ENCODE measurements at regions not wholly inside any gene's neighbourhood (a gene's known extent, or its start where the extent isn't known, plus 50 kb on each side); places are given as distances from the start of the nearest gene placed in this dataset.

DNA sequence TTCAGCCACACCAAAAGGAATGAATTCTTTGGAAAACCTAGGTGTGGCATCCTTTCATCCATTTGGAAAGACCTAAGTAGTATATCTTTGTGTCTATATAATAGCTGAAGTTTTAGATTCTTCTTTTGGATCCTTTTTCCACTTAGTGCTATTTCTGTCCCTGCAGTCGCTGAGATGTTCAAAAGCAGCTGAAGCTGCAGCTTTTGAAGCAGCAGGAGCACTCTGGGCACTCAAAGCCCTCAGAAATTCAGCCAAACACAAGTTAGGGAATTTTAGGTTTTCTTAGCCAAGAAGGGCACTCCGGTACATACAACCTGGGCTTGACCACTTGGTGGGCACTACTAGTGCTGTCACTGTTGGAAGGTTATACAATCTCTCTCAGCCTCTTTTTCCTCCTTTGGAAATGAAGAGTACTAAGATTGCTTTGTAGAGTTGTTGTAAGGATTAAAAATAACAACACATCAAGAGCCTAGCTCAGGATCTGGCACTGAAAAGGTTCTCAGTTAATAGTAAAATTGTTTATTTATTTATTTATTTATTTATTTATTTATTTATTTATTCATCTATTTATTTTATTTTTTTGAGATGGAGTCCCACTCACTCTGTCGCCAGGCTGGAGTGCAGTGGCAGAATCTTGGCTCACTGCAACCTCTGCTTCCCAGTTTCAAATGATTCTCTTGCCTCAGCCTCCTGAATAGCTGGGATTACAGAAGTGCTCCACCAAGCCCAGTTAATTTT lies 71.9 kb upstream of the SLC22A16 start:
- DNase-seq (ENCODE audit: low read depth, low spot score) = no peak
- Mint-ChIP-seq H3K4me1 (no peaks in the 10 kb centered on the region), H3K4me3 (no peak overlapping the region), H3K27me3 (ENCODE audit: low read depth) (peaks cover 5% of the 10 kb centered on the region), H3K9me3 (peaks cover 24% of the 10 kb centered on the region), H3K36me3 (ENCODE audit: low read depth) (peaks cover 11% of the 10 kb centered on the region), H3K27ac (ENCODE audit: unreplicated experiment) (no peak overlapping the region)
- TF ChIP-seq, protein P1, sequence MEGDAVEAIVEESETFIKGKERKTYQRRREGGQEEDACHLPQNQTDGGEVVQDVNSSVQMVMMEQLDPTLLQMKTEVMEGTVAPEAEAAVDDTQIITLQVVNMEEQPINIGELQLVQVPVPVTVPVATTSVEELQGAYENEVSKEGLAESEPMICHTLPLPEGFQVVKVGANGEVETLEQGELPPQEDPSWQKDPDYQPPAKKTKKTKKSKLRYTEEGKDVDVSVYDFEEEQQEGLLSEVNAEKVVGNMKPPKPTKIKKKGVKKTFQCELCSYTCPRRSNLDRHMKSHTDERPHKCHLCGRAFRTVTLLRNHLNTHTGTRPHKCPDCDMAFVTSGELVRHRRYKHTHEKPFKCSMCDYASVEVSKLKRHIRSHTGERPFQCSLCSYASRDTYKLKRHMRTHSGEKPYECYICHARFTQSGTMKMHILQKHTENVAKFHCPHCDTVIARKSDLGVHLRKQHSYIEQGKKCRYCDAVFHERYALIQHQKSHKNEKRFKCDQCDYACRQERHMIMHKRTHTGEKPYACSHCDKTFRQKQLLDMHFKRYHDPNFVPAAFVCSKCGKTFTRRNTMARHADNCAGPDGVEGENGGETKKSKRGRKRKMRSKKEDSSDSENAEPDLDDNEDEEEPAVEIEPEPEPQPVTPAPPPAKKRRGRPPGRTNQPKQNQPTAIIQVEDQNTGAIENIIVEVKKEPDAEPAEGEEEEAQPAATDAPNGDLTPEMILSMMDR (conservative IDR thresholded peaks at IDR 0.05) = no peak

DNA sequence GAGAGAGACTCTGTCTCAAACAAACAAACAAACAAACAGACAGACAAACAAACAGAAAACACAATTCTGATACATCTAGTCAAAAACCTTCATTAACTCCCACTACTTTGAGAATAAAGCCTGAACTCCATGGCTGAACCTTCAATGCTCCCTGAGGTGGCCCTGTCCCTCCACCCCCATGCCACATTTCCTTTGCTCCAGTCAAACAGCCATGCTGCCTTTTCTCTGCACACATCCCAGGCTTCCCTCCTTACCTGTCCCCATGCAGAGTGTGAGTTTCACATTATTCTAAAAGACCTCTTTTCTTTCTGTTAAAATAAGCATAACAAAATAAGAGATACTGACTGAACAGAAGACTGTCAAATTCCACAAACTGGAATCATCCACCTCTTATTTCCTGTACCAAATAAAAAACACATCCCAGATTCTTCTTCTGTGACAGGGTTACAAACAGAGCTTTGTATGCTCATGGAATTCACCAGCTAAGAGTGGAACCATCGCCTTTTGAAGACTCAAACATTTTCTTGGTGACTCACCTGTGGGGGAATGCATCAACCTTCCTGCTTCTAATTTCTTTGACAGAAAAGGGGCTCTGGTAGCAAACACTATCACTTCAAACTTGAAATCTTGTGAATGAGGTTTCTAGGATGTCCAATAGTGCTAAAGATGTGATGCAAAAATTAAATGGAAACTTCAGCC lies 71.0 kb upstream of the SLC22A16 start:
- peaks cover 5% of the 10 kb centered on the region for H3K27me3 Mint-ChIP-seq (ENCODE audit: low read depth)
- H3K27ac Mint-ChIP-seq (ENCODE audit: unreplicated experiment) = no peak overlapping the region
- H3K4me1 Mint-ChIP-seq = peaks cover 3% of the 10 kb centered on the region
- no peak overlapping the region for H3K4me3 Mint-ChIP-seq
- DNase-seq (ENCODE audit: low read depth, low spot score) = no peak
- TF ChIP-seq, protein P1 (conservative IDR thresholded peaks at IDR 0.05) = no peak
- H3K9me3 Mint-ChIP-seq = peaks cover 24% of the 10 kb centered on the region
- peaks cover 11% of the 10 kb centered on the region for H3K36me3 Mint-ChIP-seq (ENCODE audit: low read depth)

DNA sequence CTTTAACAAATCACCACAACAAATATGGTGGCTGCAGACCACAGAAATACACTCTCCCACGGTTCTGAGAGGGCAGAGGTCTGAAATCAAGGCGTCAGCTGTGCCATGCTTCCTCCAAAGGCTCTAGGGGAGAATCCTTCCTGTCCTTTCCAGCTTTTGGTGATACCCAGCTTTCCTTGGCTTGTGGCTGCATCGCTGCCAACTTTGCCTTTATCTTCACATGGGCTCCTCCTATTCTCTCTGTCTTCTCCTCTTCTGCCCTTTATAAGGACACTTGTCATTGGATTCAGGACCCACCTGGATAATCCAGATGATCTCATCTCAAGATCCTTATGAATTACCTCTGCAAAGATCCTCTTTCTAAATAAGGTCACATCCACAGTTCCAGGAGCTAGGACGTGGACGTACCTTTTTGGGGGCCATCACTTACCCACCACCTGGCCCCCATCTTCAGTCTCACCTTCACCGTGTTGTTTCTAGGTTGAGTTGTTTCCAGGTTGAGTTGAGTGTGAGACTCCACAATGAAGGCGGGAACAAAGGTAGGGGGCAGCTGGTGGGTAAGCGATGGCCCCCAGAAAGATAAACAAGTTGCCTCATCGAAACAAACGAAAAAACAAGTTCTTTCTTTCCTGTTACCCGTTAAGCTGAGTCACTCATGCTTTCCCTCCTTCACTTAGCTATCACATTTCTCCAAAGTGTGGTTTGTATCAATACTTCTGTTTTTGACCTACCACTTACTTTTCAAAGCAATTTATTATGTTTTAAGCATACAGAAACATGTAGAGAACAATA lies 68.9 kb upstream of the SLC22A16 start:
- Mint-ChIP-seq H3K27me3 (ENCODE audit: low read depth) (peaks cover 5% of the 10 kb centered on the region), H3K36me3 (ENCODE audit: low read depth) (peaks cover 3% of the 10 kb centered on the region), H3K4me1 (peaks cover 14% of the 10 kb centered on the region), H3K27ac (ENCODE audit: unreplicated experiment) (no peak overlapping the region), H3K9me3 (peaks cover 14% of the 10 kb centered on the region), H3K4me3 (no peak overlapping the region)
- TF ChIP-seq, protein P1 (conservative IDR thresholded peaks at IDR 0.05) = no peak
- DNase-seq (ENCODE audit: low read depth, low spot score) = no peak

DNA sequence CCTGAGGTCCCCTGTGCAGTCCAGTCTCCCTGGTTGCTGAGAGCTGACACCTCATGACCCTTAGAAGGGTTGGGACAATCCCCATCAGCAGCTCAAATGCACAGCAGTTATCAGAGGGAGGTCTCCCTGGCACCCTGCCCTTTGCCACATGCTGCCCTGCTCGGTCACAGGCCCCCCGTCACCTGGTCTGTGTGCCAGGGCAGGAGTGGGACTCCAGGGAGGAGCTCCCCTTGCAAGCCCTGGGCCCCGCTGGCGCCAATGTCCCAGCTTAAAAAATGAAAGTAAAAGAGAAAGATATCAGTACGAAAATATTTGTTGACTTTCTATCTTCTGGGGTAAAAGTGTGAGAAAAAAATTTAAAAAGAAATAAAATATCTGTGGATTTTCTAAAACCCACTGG lies 68.1 kb upstream of the SLC22A16 start:
- no peak overlapping the region for H3K4me3 Mint-ChIP-seq
- H3K27me3 Mint-ChIP-seq (ENCODE audit: low read depth) = peaks cover 5% of the 10 kb centered on the region
- no peak for DNase-seq (ENCODE audit: low read depth, low spot score)
- H3K36me3 Mint-ChIP-seq (ENCODE audit: low read depth) = peaks cover 3% of the 10 kb centered on the region
- TF ChIP-seq, protein P1 (conservative IDR thresholded peaks at IDR 0.05) = no peak
- H3K4me1 Mint-ChIP-seq = peaks cover 14% of the 10 kb centered on the region
- peaks cover 13% of the 10 kb centered on the region for H3K9me3 Mint-ChIP-seq
- H3K27ac Mint-ChIP-seq (ENCODE audit: unreplicated experiment) = no peak overlapping the region

DNA sequence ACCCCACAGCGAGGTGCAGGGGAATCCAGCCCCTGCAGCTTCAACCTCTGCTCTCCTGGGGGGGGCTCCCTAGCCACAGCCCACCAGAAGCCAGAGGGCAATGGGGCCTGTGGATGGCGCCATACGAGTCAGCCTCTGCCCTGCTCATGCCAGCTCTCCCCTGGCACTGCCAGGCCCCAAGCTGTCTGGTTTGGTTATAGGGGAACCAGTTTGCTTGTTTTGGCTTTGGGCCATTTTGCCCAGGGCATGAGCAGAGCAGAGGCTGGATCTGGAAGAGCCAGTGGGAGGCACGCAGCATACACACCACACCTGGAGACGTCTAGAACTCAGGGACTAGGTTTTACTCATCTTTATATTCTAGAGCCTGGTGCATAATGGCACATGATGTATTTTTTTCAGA lies 66.7 kb upstream of the SLC22A16 start:
- no peak for DNase-seq (ENCODE audit: low read depth, low spot score)
- Mint-ChIP-seq H3K4me1 (peaks cover 14% of the 10 kb centered on the region), H3K9me3 (peaks cover 16% of the 10 kb centered on the region), H3K36me3 (ENCODE audit: low read depth) (peaks cover 3% of the 10 kb centered on the region), H3K4me3 (no peak overlapping the region), H3K27ac (ENCODE audit: unreplicated experiment) (no peak overlapping the region), H3K27me3 (ENCODE audit: low read depth) (peaks cover 5% of the 10 kb centered on the region)
- TF ChIP-seq, protein P1 (conservative IDR thresholded peaks at IDR 0.05) = no peak

Data from neural crest cell (in vitro differentiated cells).